ENCODE measurements at regions not wholly inside any gene's neighbourhood (a gene's known extent, or its start where the extent isn't known, plus 50 kb on each side); places are given as distances from the start of the nearest gene placed in this dataset.

- WGBS, 3 donors: 82 to 86% (median 84%) methylated on average over 23 of the region's 23 CpGs
- intact Hi-C loops (cut with DNase I): no loop called here
- Histone ChIP-seq H3K4me1 (ENCODE audit: insufficient read depth) (no peaks in the 10 kb centered on the region), H3K27ac (no peak overlapping the region), H3K27me3 (no peaks in the 10 kb centered on the region), H3K4me3 (no peak overlapping the region), H3K36me3 (no peaks in the 10 kb centered on the region), H3K9me3 (no peaks in the 10 kb centered on the region)
- TF ChIP-seq POLR2A (IDR thresholded peaks at IDR 0.05) (no peak), CTCF (IDR thresholded peaks at IDR 0.05) (no peak), EP300 (IDR thresholded peaks at IDR 0.05) (no peak)
- no peak for DNase-seq
Measured at GRCh38 chr7:365593-365992, 75.6 kb downstream of the FOXL3 start.

GRCh38 chr7:366161-366803 is 76.3 kb downstream of the FOXL3 start:
- no peak for TF ChIP-seq POLR2A (IDR thresholded peaks at IDR 0.05)
- TF ChIP-seq CTCF (IDR thresholded peaks at IDR 0.05): no peak
- no peak for TF ChIP-seq EP300 (IDR thresholded peaks at IDR 0.05)
- intact Hi-C loops (cut with DNase I): no loop called here
- 6 to 18% (median 11%) methylated on average over 18 of the region's 18 CpGs for WGBS, 3 donors

GRCh38 chr7:367351-367901 is 77.5 kb downstream of the FOXL3 start:
- Histone ChIP-seq H3K36me3 (no peaks in the 10 kb centered on the region), H3K27ac (no peak overlapping the region), H3K4me3 (no peak overlapping the region), H3K27me3 (no peaks in the 10 kb centered on the region), H3K9me3 (no peaks in the 10 kb centered on the region), H3K4me1 (ENCODE audit: insufficient read depth) (no peaks in the 10 kb centered on the region)
- DNase-seq: no peak
- WGBS, 3 donors: 86 to 90% (median 90%) methylated on average over 9 of the region's 9 CpGs
- no peak for TF ChIP-seq CTCF (IDR thresholded peaks at IDR 0.05)
- no peak for TF ChIP-seq POLR2A (IDR thresholded peaks at IDR 0.05)
- no peak for TF ChIP-seq EP300 (IDR thresholded peaks at IDR 0.05)
- intact Hi-C loops (cut with DNase I): no loop called here

More at GRCh38 chr7:366161-366803, 76.3 kb downstream of the FOXL3 start:
- Histone ChIP-seq H3K4me3 (no peak overlapping the region), H3K27me3 (no peaks in the 10 kb centered on the region), H3K9me3 (no peaks in the 10 kb centered on the region), H3K4me1 (ENCODE audit: insufficient read depth) (no peaks in the 10 kb centered on the region), H3K36me3 (no peaks in the 10 kb centered on the region), H3K27ac (no peak overlapping the region)
- no peak for DNase-seq

GRCh38 chr7:368651-369475 is 78.9 kb downstream of the FOXL3 start:
- intact Hi-C loops (cut with DNase I): no loop called here
- TF ChIP-seq EP300 (IDR thresholded peaks at IDR 0.05) (no peak), CTCF (IDR thresholded peaks at IDR 0.05) (no peak), POLR2A (IDR thresholded peaks at IDR 0.05) (no peak)
- H3K4me1 ChIP-seq (ENCODE audit: insufficient read depth): no peaks in the 10 kb centered on the region
- H3K27ac ChIP-seq: no peak overlapping the region
- DNase-seq: no peak
- WGBS, 3 donors: 83 to 85% (median 83%) methylated on average over 37 to 51 of the region's 51 CpGs
- no peaks in the 10 kb centered on the region for H3K27me3 ChIP-seq
- H3K9me3 ChIP-seq: no peaks in the 10 kb centered on the region
- H3K36me3 ChIP-seq: no peaks in the 10 kb centered on the region
- no peak overlapping the region for H3K4me3 ChIP-seq
